ENCODE measurements at regions not wholly inside any gene's neighbourhood (a gene's known extent, or its start where the extent isn't known, plus 50 kb on each side); places are given as distances from the start of the nearest gene placed in this dataset.

- TF ChIP-seq CTCF (IDR thresholded peaks at IDR 0.05), result no peak
These were observed 243.8 kb upstream of the IRX1 start for GRCh38 chr5:3351581-3352442.

GRCh38 chr5:3350781-3351180 lies 244.9 kb upstream of the IRX1 start:
- no peak for TF ChIP-seq CTCF (IDR thresholded peaks at IDR 0.05)

- TF ChIP-seq CTCF (IDR thresholded peaks at IDR 0.05), result no peak
These were observed 245.7 kb upstream of the IRX1 start for GRCh38 chr5:3349704-3350565.

GRCh38 chr5:3348576-3349535 lies 246.8 kb upstream of the IRX1 start:
- no peak for TF ChIP-seq CTCF (IDR thresholded peaks at IDR 0.05)

- TF ChIP-seq CTCF (IDR thresholded peaks at IDR 0.05), result no peak
These were observed 247.9 kb upstream of the IRX1 start for GRCh38 chr5:3347741-3348140.

- no peak for TF ChIP-seq CTCF (IDR thresholded peaks at IDR 0.05)
These were observed 249.4 kb upstream of the IRX1 start for GRCh38 chr5:3346111-3346820.

Data from LNCAP (cell line).